DMS79 treated with DMSO at 0.1 percent for 48 hours (cell line): ENCODE measurements at regions not wholly inside any gene's neighbourhood (a gene's known extent, or its start where the extent isn't known, plus 50 kb on each side); places are given as distances from the start of the nearest gene placed in this dataset.

Experiments
- DNase-seq: peaks from one replicate; lab custom pipeline; 2025; lab: John Stamatoyannopoulos, UW

DNA sequence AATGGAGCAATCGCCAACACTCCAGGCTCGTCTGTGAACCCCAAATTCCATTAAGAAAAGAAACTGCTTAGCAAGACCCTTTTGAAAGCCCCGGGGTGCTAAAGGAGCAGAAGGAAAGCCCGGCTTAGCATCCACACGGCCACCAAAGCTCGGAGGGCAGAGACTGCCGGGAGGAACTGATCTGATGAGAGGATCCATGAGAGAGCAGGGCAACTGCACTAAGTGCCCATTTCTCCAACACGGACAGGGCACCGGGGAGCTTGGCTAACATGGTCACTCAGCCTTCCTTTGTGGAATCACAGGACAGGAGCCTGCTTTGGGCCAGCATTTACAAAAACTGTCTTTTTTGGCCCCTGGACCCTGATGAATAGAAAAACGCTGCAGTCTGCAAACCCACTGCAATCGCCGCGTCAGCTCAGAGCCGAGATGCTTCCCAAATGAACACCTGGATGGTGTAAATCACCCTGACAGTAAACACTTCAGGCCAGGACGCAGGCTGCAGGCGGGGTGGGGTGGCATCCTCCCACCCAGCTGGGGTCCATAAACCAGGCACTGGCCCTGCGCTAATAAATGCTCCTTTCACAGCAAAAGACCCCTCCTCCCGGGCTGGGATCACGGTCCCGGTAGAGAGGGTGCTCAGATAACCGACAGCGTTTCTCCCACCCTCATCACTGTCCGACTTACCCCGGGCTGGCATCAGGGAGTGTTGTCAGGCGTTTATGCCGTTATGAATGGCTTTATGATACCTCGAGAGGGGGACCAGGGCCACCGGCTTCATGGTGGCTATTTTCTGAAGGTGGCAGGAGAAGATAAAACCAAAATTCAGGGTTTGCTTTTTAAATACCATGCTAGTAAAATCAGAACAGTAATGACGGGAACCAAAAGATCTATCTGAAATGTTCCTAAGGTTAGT lies 299.5 kb downstream of the IRF8 start:
- DNase-seq: no peak

DNA sequence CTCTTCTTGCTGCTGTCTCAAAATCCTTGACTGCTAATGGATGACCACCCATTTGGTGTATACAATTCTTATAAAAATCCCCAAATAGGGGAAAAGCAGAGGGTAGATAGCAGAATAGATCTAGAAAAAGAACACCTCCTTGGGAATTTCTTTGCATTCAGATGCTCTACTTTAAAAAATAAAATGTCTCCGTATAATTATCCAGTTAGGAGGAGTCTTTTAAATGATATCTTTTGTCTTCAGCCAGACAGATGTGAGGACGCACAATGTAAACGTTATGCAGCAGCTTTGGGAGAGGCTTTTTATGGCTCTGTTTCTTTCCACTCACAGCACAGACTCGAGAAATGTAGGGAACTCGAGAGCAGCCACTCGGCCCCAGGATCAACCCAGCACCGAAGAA lies 300.2 kb downstream of the IRF8 start:
- DNase-seq: no peak

DNA sequence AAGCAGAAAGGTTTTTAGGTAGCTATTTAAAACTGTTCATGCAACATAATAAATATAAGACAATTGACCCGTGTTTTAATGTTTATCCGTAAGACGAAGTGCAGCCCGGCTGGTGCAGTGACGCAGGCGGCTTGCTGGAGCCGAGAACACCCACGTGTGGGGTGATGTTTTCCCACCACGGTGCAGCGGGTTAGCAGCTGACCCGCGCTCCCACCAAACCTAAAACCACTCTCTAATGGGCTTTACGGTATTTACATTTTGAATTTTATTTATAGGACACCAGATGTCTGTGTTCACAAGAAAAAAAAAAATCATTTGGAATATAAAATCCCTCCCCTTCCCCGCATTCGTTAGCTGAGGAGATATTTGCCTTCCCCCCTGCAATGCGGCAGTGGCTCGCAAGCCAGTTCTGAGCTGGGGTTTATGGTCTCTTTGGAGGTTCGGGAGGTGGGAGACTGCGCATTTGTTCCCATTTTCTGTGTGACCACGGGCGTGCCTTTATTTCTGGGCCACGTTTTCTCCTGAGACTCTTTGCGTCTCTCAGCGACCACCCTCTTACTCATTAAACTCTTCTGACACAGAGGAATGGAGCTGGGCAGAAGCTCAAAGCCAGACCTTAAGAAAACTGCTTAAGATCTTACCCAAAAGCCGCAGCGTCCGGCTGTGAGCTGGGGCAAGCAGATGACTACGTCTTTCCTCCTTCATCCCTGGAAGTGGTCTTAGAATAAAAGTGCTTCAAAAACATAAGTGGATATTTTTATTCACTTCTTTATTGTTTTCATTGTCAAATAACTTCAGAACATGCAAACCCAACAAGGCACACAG lies 301.1 kb downstream of the IRF8 start:
- no peak for DNase-seq

DNA sequence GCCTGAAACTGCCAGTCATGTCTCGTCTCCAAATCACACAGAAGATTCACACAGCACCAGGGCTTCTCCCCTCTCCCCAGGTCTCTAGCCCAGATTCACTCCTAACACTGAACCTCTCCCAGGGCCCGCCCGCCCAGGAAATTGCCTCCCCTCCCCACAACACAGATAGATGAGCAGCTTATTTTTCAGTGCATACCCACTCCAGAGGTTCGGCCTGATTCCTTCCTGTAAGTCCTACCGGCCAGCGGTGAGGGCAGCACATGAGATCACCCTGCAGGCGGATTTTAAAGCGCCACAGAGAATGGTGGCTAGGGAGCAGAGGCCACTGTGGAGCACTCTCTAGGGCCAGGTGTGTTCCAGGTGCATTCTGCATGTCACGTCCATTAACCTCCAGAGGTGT lies 301.8 kb downstream of the IRF8 start:
- no peak for DNase-seq

DNA sequence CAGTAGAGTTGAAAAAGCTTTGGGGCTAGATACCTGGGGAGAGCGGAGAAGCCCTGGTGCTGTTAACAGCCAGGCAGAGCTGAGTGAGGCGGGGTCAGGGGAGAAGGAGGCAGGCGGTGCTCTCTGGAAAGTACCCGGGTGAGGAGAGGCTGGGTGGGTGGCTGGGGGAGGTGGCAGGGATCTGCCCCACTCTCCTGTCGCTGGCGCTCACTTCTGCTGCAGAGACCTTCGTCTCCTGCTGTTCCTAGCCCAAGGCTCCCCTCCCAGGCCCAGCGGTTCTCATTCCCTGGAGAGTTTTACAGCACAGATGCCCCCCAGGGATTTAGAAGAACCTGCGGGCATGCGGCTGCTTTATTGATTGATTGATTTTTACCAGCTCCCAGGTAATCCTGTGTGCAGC lies 302.8 kb downstream of the IRF8 start:
- DNase-seq: no peak

DNA sequence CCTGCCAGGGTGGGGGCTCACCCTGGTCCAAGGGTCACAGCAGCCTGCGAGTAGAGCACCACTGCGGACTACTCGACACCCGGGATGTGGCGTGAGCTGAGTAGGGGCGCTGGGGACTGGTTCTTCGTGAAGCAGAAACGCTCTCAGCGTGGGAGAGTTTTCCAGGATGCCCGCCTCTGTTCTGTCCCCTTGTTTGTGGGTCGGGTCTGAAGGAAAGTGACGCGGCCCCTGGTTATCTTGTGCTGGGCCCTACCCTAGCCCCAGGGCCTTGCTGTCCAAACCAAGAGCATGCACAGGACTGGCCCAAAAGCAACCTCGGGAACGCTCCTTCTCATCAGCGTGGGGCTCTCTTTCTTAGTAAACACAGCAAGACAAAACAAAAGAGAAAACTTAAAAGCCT lies 303.3 kb downstream of the IRF8 start:
- no peak for DNase-seq

DNA sequence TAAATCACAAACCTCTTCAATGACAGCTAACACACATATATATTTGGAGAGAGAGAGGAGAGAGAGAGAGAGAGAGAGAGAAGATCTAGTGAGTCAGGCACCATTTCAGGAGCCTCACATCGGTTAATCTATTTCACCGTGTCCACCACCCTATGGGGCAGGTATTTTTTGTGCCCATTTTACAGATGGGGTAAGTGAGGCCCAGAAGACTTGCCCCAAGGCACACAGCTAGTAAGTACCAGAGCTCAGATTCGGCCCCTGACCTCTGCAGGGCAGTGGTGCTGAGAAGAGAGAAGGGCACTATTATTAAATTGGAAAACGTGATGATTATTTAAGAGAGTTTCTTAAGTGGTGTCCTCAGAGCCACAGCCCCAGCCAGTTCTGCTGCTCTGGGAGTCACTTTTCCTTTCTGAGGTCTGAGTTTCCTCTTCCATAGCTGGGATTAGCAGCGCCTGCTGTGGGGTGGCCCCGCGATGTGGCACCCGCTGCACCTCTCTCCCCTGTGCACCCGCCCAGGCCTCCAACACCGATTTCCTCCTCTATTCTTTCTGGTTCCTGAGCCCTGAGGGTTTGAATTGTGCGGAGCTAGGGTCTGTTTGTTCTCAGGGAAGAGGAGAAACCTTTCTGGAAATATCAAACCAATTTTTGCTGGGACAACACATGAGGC lies 303.9 kb downstream of the IRF8 start:
- DNase-seq: no peak

DNA sequence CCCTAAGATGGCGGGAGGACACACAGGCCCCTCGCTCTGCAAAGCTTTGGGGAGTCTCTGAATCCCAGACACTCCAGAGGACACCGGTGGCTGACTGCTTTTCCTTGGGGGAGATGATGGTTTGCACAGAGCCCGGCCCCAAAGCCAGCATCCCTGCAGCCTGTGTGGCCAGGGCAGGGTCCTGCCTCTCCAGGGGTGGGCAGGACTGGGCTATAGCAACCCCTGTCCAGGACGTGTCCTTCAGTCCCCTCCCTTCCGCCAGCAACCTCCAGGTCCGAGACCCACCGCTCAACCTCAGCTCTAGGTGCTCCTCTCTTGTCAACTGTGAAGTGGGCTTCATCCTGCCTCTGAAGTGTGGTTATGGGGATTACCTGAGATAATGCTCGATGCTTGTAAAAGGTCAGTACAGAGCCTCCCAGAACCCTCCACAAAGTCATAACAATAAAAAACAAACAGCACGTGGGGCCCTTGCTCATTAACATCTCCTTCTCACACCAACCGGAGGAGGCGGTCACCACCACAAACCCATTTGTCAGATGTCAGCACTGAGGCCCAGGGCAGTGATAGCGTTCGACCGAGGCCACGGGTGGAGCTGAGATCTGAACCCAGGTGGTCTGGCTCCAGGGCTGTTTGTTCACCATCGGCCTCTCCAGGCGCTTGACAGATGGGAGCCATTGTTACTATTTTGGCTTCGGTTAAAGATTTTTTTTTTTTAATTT lies 304.8 kb downstream of the IRF8 start:
- DNase-seq: no peak

DNA sequence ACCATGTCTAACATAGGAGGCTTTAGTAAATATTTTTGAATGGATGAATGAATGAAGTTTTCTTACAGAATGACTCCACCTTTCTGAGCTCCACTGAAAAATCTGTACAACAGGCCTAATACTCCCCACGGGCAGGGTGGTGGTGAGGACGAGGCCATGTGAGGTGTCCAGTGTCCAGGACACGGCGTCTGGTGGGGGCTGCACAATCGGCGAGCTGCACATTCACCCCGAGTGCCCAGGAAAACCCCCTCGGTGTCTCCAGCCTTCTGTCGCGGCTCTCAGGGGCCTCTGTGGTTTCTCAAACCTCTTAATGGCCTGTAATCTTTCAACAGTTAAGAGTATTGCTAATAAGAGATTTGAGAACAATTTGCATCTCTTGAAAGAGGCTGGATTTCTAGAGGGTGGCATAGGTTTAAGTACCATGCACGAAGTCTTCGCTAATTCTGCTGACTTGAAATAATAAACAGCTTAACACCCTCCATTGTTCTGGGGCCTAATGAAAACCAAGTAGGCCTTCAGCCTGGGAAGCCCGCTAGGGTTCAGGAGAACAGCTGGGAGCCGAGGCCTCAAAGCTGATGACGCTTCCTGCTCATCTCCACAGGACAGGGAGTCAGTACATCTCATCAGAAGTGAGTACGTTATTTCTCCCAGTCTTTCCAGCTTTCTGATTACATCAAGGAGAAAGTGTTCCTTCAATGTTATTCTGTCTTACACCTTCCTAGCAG lies 304.6 kb upstream of the FOXF1 start:
- DNase-seq: no peak

DNA sequence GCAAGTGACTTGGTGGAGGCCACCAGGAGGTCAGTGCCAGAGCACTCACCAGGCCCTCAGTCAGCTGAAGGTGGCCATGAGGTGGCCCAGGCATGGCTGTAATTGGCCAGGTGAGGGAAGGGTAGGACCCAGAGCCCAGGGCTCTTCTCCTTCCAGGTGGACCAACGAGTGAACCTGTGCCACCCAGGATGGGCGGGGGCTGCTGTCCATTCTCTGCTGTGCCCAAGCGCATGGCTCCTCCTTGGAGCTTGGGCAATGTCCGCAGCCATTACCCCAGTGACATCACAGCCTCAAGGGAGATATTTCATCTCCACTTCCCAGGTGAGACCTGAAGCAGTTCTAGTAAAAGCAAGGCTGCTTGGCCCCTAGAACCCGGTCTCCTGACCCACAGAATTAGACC lies 303.0 kb upstream of the FOXF1 start:
- DNase-seq: no peak

DNA sequence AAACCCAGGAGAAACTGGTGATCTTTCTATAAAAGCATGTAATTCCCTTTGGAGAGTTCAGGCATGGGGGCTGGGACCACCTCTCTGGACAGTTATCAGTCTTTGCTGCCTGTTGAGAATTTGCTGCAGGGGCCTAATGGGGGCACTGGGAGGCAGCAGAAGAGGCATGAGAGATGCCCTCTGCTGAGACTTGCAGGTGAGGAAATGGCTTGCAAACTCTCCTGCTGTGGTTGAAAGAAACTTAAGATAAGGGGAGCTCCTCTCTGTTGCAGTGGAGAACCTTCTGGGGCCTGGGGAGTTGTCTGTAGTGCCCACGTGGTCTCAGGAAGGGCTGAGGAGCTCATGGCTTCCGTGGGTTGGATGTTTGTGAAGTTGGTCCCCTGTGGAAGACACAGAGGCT lies 301.1 kb upstream of the FOXF1 start:
- DNase-seq: no peak

DNA sequence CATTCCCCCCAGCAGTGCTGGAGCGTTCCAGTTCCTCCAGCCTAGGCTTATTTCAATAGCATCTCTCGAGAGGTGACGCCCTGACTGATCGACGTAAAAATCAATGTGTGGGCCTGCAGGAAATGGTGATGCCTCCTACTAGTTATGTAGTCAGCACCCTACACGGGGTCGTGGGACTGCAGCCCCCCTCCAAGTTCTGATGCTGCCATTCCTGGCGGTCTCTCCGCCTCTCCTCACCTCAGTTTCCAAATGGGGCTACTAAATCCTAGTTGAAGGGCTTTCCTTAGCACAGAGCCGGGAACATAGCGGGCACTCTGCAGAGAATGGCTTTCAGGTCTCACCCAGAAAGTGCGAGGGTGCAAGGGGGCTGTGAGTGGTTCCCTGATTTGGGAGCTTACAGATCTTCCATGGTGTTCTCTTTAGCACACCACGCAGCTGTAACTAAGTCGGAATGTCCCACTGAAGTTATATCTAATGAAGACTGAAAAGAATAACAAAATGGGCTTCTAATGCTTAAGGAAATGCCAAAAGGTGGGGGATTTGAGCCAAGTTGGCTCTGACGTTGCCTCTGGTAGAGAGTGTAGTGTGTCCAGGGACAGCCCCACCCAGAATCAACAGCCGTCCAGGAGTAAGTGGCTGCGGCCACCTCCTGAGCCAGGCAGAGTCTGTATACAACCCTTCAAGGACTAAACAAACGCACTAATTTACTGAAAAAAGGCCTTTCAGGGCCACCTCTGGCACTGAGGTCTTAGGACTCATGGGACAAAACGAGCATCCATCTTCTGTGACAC lies 299.7 kb upstream of the FOXF1 start:
- DNase-seq: no peak

DNA sequence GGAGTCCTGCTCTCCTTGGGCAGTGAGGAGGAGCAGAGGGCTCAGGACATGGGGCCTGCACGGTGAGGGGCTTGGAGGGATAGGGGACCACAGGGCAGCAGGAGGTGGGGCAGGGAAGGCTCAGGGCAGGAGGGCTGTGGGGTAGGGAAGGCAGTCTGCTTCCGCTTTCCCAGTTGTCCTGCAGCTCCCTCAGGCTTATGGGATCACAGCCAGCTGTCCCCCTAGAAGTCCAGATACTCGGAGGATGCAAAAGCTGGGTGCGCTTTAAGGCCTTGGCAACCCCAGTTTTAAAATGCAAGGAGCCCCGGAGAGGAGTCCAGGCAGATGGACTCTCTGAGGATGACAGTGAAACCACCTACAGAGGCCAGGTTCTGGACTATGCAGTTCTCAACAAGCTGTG lies 299.1 kb upstream of the FOXF1 start:
- no peak for DNase-seq

DNA sequence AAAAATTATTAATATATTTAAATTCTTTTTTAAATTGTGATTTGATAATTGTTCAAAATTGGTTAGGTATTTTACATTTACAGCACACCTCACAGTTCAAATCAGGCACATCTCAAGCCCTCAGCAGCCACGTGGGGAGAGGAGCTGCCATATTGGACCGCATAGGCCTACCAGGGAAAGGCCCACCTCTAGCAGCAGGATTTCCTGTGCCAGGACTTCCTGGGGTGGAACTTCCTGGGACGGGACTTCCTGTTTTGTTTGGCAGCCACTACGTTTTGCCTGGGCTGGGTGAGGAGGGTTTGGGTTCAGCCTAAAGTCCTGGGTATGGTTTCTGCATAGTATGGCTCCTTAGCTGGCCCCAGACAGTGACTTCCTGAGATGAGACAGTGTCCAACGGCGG lies 298.5 kb upstream of the FOXF1 start:
- DNase-seq: no peak

DNA sequence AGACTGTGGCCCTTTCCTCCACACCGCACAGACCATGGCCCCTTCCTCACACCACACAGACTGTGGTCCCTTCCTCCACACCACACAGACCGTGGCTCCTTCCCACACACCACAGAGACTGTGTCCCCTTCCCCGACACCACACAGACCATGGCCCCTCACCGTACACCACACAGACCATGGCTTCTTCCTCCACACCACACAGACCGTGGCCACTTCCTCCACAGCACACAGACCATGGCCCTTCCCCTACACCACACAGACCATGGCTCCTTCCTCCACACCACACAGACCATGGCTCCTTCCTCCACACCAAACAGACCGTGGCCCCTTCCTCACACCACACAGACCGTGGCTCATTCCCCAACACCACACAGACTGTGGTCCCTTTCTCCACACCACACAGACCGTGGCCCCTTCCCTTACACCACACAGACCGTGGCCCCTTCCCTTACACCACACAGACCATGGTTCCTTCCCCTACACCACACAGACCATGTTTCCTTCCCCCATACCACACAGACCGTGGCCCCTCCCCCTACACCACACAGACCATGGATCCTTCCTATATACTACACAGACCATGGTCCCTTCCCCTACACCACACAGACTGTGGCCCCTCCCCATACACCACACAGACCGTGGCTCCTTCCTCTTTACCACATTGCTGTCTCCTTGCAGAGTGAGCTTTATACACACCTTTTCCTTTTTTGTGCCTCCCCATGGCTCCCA lies 297.5 kb upstream of the FOXF1 start:
- no peak for DNase-seq

DNA sequence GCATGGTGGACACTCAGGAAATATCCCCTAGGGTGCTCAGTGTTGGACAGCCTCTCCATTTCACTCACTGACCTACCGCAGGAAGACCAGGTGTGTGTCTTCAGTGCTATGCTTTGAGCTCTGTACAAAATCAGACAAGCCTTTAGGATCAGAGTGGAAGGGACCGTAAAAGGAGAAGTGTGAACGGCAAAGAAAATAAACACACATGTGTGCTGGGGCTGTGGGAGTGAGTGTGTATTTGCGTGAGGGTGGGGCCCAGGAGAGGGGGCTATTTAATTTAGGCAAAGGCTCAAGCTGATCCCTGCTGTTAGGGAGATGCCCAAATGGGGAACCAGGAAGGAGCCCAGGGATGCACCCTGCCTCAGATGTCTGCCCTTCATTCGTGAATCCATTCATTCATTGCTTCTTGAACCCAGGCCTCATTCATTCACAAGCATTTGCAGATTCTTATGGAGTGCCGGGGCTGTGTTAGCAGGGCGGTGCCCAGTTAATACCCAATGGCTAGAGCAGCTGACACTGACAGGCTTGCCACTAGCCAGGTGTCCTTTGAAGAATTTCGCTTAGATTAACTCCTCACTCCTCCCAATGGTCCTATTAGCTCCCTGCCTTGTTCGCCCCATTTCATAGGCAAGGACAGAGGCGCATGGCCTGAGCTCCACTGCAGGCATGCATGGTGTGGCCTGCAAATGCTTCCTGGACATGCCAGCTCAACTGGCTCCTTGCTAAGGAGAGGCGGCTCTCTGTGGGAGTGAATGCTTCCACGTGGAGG lies 296.7 kb upstream of the FOXF1 start:
- DNase-seq: no peak

DNA sequence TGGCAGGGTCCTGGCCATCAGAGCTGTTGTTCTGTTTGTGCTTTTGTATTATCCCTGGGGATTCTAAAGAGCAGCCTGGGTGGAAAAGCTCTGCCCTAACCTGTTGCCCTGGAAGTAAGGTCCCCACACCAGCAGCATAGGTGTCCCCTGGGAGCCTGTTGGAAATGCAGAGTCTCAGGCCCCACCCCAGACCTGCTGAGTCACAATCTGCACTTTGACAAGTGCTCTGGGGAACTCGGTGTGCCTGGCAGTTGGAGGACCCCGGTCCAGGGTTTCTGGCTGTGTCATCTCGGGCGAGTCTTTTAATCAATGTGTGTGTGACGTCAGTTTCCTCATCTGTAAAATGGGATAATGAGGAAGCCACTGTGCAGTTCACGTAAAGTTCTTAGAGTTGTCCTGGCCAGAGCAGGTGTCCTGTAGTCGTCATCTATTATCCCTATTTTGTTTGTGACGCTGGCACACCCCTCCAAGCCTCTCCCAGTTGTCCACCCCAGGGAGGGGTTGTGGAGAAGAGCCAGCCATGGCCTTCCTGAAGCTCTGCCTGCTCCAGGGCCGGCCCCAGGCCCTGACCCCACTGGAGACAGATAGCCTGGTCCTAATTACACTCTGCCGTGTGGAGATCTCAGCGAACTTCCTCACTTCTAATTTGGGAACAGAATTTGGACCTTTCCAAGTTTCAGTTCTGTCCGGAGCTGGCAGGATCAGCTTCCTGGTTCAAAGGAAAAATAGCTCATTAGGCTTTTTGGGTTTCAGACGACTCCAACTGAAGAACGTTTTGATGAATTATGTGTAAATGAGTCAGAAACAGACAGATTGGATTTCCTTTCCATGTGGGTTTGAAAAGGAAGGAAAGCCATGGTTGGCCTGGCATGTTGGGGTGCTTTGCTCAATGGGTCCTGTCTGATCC lies 295.7 kb upstream of the FOXF1 start:
- DNase-seq: no peak
